Fibroblast of lung (primary cell): ENCODE measurements at regions not wholly inside any gene's neighbourhood (a gene's known extent, or its start where the extent isn't known, plus 50 kb on each side); places are given as distances from the start of the nearest gene placed in this dataset.

Experiments
- CTCF ChIP-seq, 2 donors: IDR thresholded peaks in 1 of 2; conservative IDR thresholded peaks in 1 of 2; 1 replicate in 1 of 2; 2 replicates in 1 of 2; pipeline ENCODE4 v1.5.1; 2011 to 2012; ENCODE audit warnings: low read length in 2 of 2, control low read depth in 1 of 2, inconsistent platforms in 1 of 2, low read depth in 1 of 2, mild to moderate bottlenecking in 1 of 2
- EZH2 ChIP-seq: IDR thresholded peaks from 2 replicates; pipeline ENCODE4 v1.5.1; 2012; ENCODE audit warnings: low read length, control low read depth, mild to moderate bottlenecking; ENCODE audit errors: missing control alignments

DNA sequence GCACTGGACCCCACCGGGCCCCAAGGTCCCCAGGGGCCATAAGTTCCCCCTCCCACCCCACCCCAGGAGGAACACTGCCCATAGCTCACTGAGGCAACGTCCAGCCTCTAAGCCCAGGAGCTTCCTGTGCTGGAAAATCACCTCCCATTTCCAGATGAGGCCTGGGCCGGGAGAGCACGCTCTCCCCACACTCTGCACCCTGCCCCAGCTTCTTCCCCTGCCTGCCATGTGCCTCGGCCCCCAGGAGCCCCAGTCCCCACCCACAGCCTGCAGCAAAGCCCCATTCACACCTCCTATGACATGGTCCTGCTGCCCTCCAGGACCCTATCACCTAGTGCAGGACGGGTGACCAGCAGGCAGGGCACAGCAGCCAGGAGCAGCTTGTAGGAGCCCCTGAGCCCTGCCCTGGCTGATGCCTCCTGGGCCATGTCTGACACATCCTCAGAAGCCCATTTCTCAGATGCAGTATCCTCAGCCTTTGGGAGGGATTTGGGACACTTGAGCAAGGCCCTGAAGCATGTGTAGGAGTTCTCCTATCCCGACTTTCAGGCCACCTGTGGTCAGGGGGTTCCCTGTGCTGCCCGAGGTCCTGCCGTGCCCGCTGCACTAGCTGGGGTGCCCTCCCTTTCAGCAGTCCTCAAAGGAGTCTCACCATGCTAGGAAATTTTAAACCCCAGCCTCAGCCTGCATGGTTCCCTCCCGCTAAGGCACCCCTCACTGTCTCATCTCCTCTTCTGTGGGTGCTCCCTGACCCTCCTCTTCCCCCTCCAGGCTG lies 119.4 kb upstream of the FOXD4L5 start:
- TF ChIP-seq EZH2 (no peak), CTCF (conservative IDR thresholded peaks at IDR 0.05 in 1 of 2, IDR thresholded peaks at IDR 0.05 in 1 of 2; ENCODE audit: low read depth in 1 of 2, low read length in 2 of 2) (no peak)
